GM12872 (cell line): ENCODE measurements at regions not wholly inside any gene's neighbourhood (a gene's known extent, or its start where the extent isn't known, plus 50 kb on each side); places are given as distances from the start of the nearest gene placed in this dataset.

Experiments used
- CTCF ChIP-seq: IDR thresholded peaks from 3 replicates; pipeline ENCODE4 v1.5.1; 2011; ENCODE audit warnings: low read depth, mild to moderate bottlenecking, low read length, moderate library complexity; ENCODE audit not compliant: insufficient read depth

- TF ChIP-seq CTCF: no peak
These were observed 837.8 kb upstream of the COBL start for GRCh38 chr7:52154382-52154781.

- no peak for TF ChIP-seq CTCF
These were observed 835.0 kb upstream of the COBL start for GRCh38 chr7:52151559-52151958.

DNA sequence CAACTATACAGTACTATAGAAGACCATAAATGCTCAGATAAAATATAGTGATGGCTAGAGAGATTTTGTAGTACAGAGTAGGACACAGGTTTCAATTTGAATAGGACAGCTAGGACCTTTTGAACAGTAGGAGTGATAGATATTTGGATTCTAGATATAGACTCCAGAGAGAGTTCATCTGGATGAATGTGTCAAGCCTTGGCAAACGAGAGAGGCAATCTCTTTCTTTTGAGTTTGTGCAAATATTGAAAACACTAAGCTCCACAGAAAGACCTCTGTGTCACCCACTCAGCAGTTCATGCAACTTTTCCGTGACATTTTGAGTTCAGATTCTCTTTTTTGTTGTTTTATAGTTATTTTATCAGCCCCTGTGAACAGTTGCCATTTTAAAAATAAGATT lies 834.3 kb upstream of the COBL start:
- TF ChIP-seq CTCF: no peak

DNA sequence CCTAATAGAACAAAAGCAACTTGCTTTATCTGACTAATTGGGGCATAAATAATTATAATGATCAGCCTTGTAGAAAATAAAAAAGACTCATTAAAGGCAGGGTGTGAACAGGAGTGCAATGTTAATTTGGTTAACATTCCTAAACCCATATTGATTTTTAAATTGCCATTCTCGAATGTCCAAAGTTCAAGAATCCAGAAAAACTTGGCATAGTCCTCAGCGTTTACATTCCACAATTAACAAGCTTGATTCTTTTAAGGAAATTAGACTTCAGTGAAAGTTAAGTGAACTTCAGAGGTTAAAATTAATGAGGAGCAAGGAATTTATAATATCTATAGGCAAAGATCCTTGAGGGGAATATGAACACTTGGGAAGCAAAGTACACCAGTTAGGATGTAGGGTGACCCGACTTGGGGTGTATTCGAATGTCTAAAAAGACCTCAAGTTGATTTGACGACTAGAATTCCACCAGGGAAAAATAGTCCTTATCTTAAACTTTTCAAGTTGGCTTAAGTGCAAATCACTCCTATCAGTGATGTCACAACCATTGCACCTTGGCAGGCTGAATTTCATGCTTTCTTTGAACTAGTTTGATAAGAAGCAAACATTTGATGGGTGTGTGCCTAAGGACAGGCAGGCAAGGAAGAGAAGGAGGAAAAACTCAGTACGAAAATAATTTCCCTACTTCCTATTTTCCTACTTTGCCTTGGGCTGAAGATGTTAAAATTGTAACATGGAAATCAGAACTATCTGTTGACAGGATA lies 830.4 kb upstream of the COBL start:
- TF ChIP-seq CTCF: no peak

- TF ChIP-seq CTCF: no peak
These were observed 826.6 kb upstream of the COBL start for GRCh38 chr7:52143219-52143618.

- TF ChIP-seq CTCF: no peak
These were observed 824.2 kb upstream of the COBL start for GRCh38 chr7:52140851-52141250.

DNA sequence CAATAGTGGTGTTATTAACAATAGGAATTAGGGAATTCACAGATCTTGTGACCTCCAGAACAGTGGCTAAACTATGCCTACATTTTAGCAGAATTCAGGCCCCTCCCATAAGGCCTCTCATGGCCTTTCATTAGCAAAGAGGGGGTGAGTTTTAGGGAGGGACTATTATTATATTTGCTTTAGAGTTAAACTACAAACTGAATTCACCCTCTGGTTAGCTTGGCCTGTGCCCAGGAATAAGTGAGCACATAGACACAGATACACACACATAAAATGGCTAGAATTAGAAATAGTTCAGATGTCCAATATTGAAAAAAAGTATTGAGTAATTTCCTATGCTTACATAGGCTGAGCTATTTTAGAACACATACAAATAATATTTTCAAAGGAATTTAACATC lies 818.8 kb upstream of the COBL start:
- TF ChIP-seq CTCF: no peak
